GM21717 (cell line): ENCODE measurements at regions not wholly inside any gene's neighbourhood (a gene's known extent, or its start where the extent isn't known, plus 50 kb on each side); places are given as distances from the start of the nearest gene placed in this dataset.
"Not testable (repeated sequence)": the region's sequence is repeated elsewhere in the genome, so short reads cannot be mapped to it uniquely, and the experiment has no call there.

Source experiments
- ATAC-seq: cut with Tn5 transposase; IDR thresholded peaks from one replicate; pipeline ENCODE4 v1.9.1; 2021; ENCODE audit warnings: mild to moderate bottlenecking, moderate library complexity; ENCODE audit not compliant: unreplicated experiment

DNA sequence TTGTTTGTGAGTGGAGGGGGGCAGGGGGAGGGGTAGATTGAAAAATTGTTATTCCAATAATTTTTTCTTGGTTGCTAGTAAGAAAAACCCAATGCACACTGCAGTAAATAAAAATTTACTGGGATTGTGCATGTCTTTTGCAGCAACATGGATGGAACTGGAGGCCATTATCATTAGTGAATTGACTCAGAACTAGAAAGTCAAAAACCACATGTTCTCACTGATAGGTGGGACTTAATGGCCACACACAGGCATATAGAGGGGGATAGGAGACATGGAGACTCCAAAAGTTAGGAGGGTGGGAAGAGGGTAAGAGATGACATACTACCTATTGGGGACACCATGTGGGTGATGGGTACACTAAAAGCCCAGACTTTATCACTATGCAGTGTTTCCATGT is 67.2 kb downstream of the BUB3 start:
- ATAC-seq, result no peak

DNA sequence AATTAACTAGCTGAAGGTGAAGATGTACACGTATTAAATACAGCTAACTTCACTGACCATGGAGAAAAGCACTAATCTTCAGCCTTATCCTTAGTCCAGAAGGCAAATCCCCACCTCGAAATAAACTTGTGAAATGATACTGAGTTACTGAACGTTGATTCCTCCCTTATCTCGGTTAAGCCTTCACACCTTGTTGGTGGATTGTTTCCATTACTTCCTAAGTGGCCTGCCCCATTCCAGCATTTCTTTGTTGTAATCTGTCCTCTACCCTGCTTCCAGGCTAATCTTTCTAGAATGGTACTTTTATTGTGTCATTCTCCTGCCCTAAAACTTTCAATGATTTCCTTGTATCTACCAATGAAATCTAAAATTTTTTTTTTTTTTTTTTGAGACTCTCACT is 68.6 kb downstream of the BUB3 start:
- no peak for ATAC-seq

DNA sequence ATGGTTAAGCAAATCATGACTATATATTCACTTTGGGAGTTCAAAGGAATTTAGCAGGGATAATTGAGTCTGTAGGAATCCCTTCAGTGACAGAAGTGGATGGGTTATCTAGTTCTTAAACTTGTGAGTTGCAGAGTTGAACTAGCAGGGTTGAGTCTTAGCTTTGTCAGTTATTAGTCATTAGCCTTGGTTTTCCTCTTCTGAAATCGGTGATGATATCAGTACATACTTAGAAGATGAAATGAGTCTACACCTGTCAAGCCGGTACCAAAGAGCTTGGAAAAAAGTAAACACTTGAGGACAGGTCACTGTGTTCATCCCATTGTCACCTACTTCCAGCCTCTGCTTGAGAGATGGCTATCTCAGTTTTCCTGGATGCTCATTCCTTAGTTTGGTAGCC is 73.5 kb downstream of the BUB3 start:
- no peak for ATAC-seq

DNA sequence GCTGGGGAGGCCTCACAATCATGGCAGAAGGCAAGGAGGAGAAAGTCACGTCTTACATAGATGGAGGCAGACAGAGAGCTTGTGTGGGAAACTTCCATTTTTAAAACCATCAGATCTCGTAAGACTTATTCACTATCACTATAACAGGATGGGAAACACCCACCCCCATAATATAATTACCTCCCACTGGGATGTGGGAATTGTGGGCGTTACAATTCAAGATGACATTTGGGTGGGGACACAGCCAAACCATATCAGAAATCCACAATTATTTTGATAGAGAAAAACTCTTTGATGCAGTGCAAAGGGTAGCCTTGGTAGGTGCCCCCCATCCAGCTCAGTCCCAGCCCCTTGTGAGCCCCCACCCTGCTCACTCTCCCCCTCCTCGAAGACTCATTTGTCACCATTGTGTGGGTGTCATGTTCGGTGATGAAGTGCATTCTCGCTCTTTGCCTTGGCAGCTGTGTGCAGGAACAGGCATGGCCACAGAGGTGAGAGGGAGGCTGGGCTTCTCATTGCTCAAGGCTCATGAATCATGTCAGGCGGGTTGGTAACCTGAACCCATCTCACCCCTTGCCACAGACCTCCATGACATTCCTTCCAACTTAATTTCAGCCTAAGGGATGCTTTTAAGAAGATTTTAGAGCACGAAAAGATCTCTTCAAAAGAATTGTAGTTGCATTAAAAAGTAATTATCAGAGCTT is 75.9 kb downstream of the BUB3 start:
- ATAC-seq, result no peak

DNA sequence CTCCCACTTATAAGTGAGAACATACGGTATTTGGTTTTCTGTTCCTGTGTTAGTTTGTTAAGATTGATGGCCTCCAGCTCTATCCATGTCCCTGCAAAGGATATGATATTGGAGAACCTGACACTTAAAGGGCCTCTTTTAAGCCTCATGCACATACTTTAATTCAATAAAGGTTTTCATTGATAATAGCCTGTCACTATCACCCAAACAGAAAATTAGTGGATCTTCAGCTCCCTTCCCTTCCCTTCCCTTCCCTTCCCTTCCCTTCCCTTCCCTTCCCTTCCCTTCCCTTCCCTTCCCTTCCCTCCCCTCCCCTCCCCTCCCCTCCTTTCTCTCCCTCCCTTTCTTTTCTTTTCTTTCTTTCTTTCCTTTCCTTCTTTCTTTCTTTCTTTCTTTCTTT is 78.7 kb downstream of the BUB3 start:
- ATAC-seq, result not testable (repeated sequence)

DNA sequence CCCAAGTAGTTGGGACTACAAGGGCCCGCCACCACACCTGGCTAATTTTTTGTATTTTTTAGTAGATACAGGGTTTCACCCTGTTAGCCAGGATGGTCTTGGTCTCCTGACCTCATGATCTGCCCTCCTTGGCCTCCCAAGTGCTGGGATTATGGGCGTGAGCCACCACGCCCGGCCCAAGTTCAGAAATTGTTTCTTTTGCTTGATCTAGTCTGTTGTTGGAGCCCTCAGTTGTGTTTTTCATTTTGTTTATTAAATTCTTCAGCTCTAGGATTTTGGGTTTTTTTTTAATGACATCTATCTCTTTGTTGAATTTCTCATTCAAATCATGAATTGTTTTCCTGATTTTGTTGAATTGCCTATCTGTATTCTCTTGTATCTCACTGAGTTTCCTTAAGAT is 80.8 kb downstream of the BUB3 start:
- ATAC-seq, result not testable (repeated sequence)

DNA sequence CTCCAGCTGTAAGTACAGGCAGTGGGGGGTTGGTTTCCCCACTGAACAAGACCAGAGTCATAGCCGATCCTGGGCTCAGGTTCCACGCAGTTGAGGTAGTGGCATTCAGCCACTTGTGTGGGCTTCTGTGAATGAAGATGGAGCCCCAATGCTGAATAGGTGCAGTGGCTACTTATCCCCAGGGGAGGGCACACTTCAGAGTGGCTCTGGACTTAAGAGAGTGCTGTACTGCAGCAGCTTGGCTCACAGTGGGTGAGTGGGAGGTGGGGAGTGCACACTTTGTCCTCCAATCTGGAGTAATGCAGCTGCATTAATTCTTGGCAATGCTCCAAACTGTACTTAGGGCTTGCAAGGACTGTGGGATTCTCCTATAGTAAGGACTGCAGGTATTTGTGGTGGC is 81.9 kb downstream of the BUB3 start:
- no peak for ATAC-seq

DNA sequence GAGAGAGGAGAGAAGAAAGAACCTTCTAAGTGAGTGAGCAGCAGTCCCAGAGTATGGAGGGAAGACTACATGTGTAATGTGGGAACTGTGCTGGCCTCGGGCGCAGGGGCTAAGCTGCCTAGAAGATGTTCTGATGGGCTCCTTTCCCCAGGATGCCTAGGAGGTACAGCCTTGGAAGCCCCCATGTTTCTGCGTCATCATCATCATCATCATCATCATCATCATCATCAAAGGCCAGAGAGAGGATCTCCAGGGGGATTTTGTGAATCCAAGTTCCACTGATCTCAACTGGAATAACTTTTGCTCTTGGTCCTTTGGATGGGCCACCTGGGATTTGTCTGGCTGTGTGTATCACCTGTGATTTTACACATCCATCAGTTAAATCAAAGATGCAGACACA is 86.0 kb downstream of the BUB3 start:
- no peak for ATAC-seq

DNA sequence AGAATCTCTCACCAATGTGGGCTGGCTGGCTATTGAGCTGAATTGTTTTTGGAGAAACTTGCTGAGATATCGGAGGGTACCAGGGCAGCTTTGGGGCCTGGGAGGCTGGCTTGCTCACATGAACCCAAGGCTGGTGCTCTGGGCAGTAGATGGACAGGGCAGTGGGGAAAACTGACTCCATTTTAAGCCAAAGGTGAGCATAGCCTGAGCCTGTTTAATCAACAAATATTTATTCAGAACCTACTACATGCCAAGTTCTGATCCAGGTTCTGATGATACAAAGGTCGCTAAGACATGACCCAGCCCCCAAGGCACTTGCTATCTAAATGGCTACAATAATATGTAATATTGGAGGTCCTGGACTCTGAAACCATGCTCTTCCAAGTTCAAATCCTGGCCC is 86.6 kb downstream of the BUB3 start:
- no peak for ATAC-seq

DNA sequence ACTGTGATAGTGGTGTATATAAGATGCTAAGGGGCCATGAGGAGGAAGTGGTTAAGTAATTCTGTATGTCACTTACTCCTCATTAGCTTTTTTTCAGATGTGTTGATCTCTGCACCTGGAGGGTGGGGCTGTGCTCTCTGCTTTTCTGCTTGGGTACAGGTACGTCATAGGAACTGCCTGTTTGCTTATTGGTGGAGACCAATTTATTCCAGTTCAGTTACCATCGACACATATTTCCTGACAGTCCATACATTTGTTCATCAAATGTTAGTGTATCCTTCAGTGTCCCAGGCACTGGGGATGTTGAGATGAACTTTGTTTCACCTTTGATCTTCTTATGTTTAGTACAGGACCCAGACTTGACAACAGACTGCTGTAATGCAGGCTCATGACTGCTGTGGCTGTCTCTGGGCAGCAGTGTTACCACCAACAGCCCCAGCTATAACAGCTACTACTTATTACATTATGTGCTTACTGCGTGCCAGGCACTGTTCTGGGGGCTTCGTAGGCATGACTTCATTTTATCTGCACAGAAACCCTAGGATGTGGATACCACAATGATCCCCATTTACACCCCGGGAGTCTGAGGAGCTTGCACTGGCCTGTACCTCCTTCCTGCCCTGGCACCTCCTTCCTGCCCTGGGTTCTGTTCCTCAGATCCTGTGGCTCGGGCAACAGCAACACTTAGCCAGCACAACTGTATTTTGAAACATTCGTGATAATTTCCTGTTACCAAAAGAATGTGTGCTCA is 87.4 kb downstream of the BUB3 start:
- no peak for ATAC-seq

DNA sequence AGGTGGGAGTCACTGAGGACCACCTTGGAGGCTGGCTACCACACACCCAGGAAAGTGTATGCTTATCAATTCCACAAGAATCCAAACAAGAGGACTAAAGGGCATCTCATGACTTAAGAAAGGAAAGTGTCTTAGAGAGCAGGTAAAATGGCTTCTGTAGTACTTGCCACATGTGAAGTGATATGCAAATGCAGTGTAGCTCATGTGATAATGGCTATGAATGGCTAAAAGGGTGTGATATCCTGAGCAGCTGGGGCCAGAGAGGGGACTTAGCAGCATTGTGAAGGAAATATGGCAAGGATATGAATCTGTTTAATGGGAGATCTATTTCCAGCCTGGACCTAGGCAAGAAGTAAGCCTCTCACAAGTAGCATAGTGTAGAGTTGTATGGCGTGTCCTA is 90.5 kb downstream of the BUB3 start:
- no peak for ATAC-seq

DNA sequence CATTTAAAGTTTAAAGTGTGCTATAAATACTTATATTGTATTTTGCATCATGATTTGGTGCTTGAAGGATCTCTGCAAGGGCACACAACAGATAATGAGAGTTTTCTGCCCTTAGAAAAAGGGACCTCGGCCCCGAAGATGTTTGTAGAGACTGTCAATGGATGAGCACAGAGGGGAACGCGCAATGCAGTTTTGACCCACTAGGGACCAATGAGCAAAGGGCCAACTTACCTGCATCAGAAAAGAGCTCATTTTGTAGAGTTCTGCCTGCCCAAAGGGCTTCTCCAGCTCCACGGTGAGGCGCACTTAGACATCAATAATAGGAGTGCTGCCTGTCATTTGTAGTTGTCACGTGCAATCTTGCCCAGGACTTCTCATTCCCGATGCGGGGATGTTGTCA is 91.1 kb downstream of the BUB3 start:
- ATAC-seq, result no peak

DNA sequence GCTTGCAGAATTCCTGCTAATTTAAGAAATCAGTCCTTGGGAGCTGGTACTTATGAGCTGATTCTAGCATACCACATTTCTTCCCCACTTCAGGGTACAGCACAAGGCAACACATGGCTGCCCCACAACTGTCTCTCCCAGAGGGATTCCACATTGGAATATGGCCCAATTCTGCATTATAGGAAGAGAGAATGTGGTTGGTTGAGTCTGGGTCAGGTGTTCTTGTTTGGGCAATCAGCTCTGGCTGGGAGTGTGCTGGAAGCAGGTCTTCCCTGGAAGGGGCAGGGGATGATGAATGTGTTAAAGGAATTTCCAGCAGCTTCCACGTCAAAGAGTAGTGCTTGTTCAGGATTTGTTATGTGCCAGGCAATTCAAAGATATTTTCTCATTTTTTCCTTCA is 95.7 kb downstream of the BUB3 start:
- ATAC-seq, result no peak

DNA sequence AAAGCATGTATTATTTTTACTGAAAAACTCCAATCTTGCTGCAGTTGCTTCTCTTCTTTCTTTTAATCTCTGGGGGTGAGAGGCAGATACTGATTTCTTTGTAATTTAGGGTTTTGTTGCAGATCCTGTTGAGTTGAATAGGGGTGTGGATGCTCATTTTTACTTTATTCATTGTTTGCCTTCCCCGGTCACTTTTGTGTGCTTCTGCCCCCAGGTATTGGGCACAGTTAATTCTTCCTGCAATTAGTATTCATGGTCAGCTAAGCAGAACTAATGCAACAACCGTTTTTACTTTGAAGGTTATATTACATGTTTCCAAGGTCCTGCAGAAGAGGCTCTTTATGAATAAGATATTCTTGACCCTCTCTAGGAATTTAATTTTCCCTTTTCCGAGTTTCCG is 96.4 kb downstream of the BUB3 start:
- ATAC-seq, result no peak

DNA sequence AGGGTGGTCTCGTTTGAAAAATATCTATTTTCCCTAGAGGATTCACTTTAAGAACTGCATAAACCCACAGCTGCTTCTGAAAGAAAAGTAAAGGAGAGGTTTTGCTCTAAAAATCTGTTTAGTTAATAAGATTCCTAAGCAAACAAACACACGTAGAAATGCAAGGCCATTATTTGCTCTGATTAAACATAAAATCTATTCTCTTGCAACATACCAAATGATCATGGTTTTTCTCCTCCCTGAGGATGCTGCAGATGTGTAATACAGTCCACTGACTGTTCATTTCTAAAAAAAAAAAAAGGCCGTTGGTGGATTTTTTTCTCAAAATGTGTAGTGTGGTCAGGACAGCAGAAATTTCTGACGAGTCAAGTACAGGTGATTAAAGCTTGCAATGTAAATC is 98.6 kb downstream of the BUB3 start:
- ATAC-seq, result no peak

DNA sequence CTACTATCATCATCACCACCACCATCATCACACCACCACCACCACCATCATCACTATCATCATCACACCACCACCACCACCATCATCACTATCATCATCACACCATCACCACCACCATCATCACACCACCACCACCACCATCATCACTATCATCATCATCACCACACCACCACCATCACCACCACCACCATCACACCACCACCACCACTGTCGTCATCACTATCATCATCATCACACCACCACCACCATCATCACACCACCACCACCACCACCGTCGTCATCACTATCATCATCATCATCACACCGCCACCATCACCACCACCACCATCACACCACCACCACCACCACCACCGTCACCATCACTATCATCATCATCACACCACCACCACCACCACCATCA is 100.1 kb downstream of the BUB3 start:
- not testable (repeated sequence) for ATAC-seq

DNA sequence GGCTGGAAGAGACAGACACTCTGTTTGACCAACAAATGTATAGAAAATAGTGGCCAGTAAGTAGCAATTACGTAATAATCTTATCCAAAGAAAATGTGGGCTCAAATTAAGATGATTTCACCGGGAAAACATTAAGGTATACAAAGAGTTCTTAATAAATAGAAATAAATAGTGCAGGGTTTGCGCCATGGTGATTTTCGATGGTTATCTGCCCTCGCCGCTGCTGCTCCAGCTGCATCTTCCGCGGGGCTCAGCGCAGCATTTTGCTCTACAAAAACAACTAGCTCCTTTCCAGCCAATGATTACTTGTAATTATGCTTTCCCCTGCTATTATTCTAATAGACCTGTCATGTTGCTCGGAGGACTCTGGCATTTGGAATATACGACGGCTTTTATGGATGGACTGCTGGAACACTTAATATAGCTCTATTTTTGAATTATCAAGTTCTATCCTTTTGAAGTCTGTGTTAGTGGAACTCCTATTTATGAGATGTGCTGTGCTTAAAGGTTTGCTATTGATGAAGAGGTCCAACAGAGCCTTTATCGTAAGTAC is 103.8 kb downstream of the BUB3 start:
- no peak for ATAC-seq

DNA sequence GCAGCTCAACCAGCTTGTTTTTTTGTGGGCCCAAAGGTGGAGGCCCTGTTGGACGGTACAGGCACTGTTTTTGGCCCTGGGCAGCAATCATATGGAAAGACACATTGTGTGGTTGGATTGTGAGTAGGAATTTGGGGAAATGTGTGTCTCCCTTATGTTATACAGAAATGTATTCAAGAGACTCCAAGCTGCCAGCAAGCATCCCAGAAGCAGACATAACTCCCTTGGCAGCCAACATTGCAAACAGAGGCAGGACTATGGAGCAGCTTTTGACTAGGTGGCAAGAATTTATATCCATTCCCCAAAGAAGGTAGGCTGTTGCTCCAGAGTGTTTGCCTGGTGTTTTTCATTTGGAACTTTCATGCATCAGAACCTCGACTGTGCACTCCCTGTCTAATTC is 104.9 kb downstream of the BUB3 start:
- ATAC-seq, result no peak

DNA sequence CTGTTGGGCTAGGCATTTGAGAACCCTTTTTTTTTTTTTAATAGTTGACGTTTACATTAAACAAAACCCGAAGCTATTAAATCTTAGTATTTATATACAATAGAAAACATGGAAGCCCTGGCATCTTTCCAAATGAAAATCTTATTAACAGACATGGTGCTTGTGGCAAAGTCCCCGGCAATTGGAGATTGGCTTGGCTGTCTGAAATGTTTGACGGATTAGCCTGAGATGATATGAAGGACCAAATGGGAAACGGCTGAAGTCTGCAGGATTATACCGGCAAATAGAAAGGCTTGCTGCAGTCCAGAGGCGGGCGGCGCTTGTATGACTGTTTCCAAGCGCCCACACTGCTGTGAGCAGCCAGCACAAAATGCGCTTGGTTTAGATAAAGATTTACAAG is 105.6 kb downstream of the BUB3 start:
- ATAC-seq, result no peak

DNA sequence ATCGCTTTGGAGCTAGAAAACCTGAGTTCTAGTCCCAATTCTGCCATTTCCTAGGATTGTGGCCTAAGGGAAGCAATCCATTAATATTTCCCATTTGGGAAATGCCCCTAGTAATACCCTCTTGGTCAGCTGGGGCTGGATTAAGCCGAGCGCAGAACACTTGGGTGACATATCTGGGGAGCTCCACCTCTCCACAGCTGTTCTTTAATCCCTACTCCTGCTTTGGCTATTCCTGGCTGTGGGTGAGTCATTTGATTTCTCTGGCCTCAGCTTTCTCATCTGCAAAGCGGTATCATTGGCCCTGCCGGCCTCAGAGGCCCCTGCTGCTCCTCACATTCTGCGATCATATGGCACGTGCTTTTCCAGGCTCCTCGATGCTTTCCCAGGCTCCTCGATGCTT is 108.3 kb downstream of the BUB3 start:
- no peak for ATAC-seq

DNA sequence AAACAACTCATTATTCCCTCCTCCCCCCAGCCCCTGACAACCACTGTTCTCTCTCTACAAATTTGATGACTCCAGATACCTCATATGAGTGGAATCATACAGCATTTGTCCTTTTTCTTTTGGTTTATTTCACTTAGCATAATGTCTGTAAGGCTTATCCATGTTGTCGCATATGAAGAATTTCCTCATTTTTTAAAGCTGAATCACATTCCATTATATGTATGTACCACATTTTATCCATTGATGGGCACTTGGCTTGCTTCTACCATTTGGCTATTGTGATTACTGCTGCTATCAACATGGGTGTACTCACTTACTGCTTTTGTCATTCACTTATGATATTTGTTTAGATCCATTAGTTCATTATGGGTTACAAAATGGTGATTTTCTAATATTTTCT is 112.8 kb downstream of the BUB3 start:
- ATAC-seq, result no peak

DNA sequence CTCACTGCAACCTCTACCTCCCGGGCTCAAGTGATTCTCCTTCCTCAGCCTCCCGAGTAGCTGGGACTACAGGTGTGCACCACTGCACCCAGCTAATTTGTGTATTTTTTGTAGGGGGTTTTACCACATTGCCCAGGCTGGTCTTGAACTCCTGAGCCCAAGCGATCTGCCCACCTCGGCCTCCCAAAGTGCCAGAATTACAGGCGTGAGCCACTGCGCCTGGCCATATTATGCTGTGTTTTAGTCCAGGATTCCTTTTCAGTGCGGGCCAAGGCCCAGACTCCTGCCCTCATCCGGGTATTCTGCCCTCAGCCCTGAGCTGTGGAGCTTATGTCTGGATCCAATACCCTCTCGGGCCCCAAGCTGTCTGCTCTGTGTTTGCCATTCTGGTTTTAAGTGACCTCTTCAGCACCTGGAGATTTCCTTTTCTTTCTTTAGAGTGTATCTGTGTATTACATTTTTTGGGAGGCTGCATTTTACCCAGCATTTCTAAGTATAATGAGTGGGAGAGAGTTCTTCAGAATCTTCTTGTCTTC is 114.9 kb downstream of the BUB3 start:
- no peak for ATAC-seq
